ENCODE measurements at regions not wholly inside any gene's neighbourhood (a gene's known extent, or its start where the extent isn't known, plus 50 kb on each side); places are given as distances from the start of the nearest gene placed in this dataset.
"Not testable (repeated sequence)": the region's sequence is repeated elsewhere in the genome, so short reads cannot be mapped to it uniquely, and the experiment has no call there.

DNA sequence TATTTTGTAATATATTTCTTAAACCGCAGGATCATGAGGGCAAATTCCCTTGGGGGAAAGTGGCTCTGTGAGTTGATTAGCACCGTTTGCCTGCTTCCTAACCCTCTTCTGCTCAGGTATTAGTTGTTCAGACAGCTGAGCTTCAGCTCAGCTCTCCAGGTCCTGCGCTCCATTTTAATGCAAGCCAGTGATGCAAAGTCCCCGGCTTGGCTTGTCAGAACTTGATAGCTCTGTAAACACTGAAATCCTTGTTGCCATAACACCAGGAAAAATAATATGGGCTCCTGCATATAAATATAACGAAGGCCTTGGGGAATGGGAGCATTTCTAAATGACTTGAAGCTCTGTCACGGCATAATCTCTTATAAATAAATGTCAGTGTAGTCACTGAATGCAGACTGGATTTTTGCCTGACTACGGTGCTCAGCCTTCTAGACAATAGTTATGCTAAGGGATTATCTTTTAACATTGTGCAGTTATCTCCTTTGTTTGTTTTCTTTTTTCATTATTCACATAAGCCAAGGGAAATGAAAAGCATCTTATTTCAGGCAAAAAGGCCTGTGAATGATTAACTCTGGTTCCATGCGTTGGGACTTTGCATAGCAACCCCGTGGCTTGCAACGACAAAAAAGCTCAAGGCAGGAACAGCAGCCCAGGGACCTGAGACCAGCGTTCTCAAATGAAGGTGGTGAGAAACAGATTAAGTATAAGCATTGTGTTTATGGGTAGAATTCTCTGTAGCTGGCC lies 253.2 kb downstream of the SPRY1 start:
- no peak for DNase-seq

DNA sequence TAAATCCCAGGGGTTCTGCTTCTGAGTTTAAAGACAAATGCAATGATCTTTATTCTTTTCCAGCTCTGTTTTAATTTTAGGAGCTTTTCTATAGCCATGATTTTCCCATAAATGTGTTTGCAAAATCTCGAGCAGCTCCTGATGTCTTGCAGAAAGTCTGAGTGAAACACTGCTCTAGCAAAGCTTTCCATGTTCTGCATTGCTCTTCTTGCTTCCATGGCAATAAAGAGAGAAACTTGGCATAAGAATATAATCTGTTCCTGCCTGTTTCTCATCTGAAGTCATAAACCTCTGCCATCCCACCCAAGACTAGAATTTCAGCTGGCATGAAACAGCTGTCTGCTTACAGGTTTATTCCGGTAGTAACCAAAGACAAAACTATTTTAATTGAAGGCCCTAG lies 254.5 kb downstream of the SPRY1 start:
- DNase-seq = no peak

DNA sequence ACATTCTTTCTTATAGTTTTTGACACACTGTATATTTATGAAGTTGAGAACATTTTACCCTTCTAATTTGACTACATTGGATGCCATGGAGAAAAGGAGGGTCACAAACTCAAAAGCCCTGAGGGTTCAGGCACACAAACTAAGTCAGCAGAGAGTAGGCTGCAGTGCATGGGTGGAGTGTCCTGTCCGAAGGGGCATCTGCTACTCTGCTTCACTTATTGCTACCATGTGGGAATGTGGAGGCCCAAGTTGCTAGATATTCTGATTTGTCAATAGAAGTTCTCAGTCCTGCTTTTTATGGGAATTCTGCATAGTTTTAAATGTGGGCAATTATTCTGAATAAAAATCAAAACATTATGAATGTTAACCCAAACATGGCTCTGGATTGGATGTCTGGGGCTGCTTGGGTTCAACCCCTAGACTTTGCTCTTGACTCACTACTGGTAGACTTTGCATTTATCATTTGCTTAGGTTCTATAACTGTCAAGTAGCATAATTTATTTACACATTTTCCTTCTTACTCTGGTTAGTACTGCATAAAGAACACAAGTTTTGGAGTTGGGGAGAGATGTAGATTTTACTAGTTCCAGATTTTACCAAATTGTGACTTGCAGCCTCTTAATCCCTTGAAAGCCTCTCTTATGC lies 255.1 kb downstream of the SPRY1 start:
- DNase-seq = no peak

DNA sequence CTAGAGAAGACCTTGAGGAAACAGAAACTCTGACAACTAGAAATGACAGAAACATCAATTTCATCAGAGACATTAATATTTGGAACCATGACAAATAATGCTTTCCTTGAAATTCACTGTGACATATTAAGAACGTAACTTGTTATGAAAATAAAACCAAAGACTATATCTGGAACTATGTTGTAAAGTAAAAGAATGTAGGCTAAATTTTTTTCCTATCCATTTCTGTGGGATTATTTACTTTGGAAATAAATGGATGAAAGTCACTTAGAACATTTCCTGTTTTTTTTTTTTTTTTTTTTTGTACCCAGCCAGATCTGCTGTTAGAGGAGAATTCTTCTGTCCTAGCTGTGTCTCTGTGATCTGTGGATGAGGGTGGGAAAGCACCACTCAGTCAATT lies 255.9 kb downstream of the SPRY1 start:
- DNase-seq = no peak

DNA sequence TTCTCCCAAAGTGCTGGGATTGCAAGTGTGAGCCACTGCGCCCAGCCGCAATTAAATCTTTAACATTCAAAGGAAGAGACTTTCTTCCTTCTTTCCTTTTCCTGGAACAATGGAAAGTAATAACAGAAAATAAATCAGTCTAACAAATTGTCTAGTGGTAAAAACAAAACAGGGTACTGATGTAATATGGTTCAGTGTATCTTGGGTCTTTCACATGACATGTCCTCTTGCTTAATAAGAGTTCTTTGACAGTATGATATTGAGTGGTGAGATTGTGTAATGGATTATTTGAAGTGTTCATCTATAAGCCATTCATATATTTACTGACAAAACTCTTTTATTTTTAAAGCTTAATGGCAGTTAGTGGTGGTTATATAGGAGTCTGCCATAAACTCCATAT lies 256.6 kb downstream of the SPRY1 start:
- DNase-seq = no peak

DNA sequence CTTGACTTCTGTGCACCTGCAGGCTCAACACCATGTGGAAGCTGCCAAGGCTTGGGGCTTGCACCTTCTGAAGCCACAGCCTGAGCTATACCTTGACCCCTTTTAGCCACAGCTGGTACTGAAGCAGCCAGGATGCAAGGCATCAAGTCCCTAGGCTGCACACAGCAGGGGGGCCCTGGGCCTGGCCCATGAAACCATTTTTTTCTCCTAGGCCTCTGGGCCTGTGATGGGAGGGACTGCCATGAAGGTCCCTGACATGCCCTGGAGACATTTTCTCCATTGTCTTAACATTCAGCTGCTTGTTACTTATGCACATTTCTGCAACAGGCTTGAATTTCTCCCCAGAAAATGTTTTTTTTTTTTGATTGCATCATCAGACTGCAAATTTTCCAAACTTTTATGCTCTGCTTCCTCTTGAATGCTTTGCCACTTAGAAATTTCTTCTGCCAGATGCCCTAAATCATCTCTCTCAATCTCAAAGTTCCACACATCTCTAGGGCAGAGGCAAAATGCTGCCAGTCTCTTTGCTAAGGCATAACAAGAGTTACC lies 260.2 kb downstream of the SPRY1 start:
- not testable (repeated sequence) for DNase-seq

DNA sequence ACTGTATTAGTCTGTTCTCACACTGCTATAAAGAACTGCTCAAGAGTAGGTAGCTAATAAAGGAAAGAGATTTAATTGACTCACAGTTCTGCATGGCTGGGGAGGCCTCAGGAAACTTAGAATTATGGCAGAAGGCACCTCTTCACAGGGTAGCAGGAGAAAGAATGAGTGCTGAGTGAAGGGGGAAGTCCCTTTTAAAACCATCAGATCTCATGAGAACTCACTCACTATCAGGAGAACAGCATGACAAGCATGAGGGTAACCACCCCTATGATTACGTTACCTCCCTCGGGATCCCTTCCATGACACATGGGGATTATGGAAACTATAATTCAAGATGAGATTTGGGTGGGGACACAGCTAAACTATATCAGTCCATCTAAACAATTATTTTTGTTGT lies 261.0 kb downstream of the SPRY1 start:
- DNase-seq = not testable (repeated sequence)

DNA sequence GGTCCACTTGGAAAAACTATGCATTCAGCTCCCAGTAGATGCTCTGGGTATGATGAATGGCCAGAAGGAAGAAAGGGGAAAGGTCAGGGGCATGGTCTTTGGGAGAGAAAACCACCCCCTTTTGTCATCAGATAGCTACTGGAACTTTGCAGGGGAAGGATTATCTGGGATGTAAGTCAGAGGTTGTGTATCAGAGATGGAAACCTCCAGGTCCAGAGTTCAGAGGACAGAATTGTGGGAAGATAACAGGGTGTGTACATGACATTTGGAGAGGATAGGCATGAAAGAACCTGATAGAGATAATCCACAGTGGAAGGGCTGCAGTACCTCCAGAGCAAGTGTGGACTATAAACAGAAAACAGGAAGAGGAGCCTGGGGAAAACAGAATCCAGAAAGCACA lies 262.7 kb downstream of the SPRY1 start:
- no peak for DNase-seq

DNA sequence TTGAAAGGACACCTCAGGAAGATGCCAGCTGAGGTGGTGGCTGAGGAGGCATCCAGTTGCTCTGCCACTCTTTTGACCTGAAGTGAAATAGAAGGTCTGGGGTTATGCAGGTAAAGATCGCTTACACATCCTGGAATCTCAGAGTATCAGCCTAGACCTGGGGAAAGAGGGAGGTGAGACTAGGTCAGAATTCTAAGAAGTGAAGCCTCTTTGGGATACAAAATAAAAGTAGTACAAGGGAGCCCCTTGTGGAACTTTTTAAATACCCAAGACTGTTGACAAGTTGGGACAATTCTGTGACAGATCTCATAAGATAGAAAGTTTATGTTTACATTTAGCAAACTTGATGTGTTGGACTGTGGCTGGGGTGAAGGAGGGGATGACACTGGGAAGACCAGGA lies 263.1 kb downstream of the SPRY1 start:
- DNase-seq = peak; percentile 67

DNA sequence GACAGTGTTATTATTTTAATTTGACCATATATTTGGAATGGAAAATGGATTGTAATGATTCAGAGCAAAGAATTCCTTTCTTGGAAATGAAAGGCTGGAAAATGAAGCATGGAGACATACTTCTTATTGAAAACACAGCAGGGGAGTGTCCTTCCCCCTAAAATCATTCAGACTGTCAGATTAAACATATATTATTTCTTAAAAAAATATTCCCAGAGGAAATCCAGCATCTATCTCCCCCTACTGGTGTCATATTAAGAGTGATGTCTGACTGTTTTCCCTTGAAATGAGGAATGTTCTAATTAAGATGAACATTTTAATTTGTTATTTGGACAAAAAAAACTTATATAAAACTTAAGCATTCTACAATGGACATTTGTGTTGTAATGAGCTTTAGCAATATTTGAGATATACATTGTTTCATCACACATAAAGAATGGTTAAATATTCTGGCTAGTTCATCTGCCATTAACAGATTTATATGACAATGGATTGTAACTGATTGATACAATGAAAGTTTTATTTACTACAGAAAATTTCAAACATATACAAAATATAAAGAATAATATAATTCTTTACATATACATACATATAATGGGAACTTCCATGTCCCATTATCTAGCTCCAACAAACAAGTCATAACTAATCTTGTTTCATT lies 264.6 kb downstream of the SPRY1 start:
- DNase-seq = peak; percentile 66

DNA sequence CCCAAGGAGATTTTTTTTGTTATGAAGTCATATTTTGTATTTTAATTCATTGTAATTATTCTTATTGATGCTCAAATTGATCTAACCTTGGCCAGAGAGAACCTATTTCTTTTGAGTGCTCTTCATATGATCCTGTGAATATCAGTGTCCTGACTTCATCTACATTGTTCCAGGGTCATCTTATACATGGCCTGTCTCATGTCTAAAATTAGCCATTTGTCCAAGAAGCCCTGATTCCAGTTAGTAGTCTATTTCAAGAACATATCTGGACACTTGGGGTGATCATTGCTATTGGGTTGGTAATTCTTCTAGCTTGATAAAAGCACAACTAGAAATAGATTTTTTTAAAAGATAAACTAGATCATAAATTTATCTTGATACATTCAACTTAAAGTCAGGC lies 266.2 kb downstream of the SPRY1 start:
- DNase-seq = no peak

DNA sequence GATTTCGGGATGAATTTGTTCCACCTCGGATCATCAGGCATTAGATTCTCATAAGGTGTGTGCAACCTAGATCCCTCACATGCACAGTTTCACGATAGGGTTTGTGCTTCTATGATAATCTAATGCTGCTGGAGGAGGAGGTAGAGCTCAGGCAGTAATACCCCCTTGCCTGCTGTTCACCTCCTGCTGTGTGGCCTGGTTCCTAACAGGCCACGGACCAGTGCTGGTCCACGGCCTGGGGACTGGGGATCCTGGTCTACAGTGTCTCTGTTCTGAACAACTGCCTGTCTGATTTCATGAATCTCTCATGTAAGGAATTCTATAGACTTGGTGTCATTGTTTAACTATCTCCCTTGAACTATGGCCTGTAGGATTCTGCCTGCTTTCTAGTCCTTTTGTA lies 269.9 kb downstream of the SPRY1 start:
- DNase-seq = no peak

DNA sequence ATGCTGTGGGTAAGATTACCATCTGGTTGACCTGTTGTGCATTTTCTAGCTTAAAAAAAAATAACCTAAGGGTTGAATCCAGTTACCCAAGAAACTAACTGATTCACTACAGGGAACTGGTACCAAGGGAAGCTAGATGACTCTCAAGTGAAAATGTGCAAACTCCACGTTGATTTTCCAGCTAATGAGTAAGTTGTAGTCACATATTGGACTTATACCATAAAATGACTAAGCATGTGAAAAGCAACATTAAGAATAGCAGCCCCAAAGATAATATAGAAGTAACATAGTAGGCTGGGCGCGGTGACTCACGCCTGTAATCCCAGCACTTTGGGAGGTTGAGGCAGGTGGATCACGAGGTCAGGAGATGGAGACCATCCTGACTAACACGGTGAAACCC lies 270.9 kb downstream of the SPRY1 start:
- no peak for DNase-seq

DNA sequence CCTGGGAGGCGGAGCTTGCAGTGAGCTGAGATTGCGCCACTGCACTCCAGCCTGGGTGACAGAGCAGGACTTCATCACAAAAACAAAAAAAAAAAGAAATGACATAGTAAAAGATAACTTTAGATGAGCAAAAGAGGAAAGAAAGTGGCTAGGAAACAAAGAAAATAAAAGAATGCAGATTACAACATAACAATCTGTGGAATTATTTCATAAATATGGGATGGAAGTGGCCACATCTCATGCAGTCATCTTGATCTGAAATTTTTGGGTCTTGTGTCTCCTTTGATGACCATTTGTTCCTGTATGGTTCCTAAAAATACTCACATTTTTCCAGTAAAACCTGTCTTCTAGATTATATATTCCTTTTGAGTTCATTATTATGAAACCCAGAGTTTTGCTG lies 271.4 kb downstream of the SPRY1 start:
- DNase-seq = no peak

DNA sequence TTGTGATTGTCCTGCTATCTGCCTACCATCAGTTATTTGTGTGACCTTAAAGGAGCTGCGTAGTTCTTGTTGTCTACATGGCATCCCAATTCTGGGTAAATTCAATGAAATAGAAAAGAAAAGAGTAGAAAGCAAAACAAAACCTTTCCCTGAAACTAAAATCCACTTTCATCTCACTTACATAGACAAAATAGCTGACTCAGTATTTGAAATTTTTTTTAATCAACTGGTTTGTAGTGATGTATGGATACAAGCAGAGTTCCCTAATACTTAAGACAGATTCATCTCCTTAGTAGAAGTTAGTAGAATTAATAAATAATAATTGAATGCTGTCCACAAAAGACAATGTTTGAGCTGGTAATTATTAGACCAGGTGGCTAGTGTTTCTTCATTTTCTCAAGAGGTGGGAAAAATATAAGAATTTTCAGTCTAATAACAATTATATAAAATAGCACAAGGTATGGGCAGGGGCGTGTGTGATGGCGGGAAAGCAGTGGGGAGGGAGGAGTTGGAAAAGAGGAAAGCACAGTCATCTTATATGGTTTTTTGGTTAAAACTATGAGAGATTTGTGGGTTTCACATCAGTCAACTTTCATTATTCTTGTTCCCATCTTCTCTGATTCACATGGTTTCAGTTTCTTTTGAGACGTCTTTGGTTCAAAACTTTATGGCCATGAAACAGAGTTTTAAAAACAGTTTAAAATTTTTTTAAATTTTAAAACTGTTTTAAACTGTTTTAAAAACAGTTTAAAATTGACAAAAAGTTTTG lies 275.2 kb downstream of the SPRY1 start:
- DNase-seq = peak; percentile 46

DNA sequence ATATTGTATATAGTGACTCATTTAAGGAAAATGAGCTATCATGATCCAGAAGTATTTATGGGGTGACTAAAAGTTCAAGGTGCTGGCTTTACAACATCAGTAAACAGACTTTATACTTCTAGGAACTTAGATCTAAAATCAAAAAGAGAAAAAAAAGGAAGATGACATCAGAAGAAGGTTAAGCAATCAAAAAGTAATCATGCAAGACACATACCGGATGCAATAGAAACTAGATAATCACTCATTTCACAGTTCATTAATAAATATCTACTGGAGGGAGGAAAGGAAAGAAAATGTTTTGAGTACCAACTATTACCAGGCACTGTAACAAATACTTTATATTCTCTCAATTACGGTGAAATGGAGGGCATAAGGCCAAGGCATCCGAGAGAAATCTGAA lies 276.4 kb downstream of the SPRY1 start:
- DNase-seq = peak; percentile 15

DNA sequence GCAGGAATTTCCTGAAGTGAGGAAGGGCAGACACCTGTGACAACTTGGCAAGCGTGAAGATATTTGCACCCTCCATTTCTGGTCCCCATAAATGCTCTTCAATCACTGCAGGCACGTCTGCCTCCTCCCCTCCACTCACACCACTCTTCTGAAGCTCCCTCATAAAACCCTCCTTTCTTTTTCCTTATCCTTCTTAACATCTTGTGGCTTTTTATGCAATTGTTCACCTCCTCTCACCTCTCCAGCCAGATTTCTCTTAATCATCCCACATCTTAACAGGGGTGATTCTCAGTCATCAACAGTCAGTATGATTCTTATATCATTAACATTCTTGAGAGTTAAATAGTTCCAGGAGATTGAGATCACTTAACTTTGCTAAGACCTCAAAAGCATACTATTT lies 277.4 kb downstream of the SPRY1 start:
- DNase-seq = no peak

DNA sequence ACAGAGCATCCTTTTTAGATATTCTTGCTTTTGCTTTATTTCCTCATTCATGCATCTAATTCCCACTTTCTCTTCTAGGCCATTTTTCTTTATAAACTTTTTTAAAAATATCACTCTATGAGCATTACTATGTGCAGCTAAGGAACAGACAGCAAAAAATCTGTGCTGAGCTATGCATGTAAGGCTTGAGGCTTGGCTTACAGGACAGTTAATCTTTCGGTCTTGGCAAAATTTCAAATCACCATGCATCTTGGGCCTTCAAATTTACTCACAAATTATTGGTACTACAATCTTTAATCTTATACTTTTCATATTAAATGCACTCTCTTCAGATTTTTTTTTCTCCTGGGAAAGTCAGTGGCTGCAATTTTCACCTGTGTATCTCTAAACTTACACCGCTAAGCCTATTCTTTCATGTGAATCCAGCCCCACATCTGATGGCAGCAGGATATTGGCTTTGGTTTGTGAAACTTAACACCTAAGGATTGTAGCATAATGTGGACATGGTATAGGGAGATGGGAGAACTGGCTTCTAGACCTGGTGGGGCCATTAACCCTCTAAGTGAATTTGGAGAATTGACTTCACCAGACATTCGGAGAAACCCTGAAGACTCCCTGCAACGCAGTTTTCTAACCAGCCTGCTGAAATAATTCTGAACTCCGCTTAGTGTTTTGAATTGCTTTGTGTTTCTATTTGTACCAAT lies 278.3 kb downstream of the SPRY1 start:
- no peak for DNase-seq

DNA sequence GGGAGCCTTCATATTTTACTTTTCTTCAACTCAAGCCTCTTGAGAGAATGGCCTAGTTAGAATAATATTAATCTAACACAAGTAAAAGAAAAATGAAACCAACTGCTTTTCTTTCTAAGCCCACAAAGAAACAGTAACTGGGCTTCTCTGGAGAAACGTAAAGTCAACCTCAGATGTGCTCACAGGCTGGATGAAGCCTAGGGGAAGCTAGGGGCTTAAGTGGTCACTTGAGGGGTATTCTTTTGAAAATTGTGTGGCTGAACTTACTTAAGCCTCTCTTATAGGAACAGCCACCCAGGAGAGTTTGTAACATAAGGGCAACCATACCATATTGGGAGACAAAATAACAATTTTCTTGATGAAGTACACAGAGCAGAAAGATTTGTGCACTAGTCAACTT lies 279.0 kb downstream of the SPRY1 start:
- DNase-seq = no peak

DNA sequence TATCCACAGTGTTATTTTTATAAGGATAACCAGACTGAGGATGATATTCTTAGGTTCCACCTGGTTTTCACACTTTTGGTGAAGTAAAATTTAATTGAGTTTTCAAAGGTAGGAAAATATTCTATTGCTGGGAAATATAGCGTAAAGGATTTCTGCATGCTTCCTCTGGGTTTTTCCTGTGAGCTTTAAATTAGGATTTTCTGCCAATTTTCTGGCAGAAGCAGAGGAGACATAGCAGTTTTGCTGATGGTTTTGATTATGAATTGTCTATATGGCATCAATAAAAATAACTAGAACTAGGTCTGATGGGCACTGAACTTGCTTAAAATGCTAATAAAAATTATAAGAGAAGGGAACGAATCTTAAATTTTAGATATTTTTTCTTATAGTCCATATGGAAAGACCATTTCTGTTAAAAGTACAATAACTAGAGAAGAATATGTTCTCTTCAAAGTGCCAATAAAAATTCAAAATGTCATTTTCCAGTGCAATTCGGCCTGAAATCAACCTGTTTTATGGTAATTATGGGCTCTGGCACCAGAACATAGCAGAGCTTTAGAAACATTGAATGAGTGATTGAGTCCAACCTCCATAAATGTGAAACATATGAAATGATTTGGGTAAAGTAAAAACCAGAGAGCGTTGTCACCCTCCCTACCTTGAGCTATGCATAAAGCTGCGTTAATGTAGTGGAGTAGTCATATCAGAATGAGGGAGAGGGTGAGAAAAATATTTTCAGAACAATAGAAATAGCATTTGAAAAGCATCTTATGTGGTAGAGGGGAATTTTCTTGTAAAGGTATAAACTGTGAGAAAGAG lies 279.7 kb downstream of the SPRY1 start:
- no peak for DNase-seq

DNA sequence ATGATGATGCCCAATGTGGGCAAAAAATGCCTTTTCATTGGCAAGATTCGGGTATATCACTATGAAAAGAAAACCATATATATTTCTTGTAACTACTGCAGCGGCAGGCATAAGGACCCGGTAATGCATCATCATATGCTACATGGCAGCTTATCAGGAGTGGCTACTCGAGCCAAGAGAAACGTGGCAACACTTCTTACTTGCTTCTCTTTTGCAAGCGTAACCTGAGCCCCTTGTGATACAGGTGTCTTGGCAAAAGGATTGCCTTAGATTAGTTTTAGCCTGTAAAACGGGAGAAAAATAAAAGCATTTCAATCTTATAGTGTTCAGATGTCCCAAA lies 280.3 kb downstream of the SPRY1 start:
- no peak for DNase-seq

DNA sequence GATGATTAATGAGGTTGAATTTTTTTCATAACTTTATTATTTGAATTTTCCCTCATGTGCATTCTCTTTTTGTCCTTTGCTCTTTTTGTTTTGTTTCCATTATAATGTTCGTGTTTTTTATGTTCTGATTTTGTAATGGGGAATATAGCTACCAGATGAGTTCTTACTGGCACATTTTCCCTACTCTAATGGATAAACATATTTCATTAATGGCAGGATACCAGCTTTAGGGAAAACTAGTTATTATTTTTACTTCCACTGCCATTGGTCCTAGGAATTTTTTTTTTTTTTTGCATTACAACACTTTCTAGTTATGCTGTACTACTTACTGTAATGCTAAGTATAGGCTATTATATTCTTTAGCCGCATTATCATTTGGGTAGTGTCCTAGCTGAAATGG lies 286.3 kb downstream of the SPRY1 start:
- no peak for DNase-seq
